HEK293T (cell line): ENCODE measurements at regions not wholly inside any gene's neighbourhood (a gene's known extent, or its start where the extent isn't known, plus 50 kb on each side); places are given as distances from the start of the nearest gene placed in this dataset.
"Not testable (repeated sequence)": the region's sequence is repeated elsewhere in the genome, so short reads cannot be mapped to it uniquely, and the experiment has no call there.

Experiments
- CTCF ChIA-PET: fragments of 350-600 bp; formaldehyde crosslinking; extraction: SDS; loops from one replicate; lab custom pipeline; 2021; ENCODE audit warnings: antibody characterized with exemption, inconsistent platforms; lab: Yijun Ruan, JAX
- POLR2A ChIA-PET: fragments of 350-600 bp; formaldehyde crosslinking; extraction: SDS; loops from one replicate; lab custom pipeline; 2020; ENCODE audit warnings: antibody characterized with exemption, inconsistent platforms; lab: Yijun Ruan, JAX
- DNase-seq: peaks from one replicate; pipeline ENCODE4 v3.0.0; 2012; ENCODE audit warnings: mixed read lengths; ENCODE audit errors: extremely low spot score
- ARNT ChIP-seq: fragments of 450-650 bp; IDR thresholded peaks from 2 replicates; pipeline ENCODE4 v1.6.1; 2017; ENCODE audit warnings: mild to moderate bottlenecking
- BHLHE40 ChIP-seq: fragments of 450-650 bp; IDR thresholded peaks from 2 replicates; pipeline ENCODE4 v1.6.1; 2016; ENCODE audit warnings: mild to moderate bottlenecking, moderate library complexity, borderline replicate concordance
- CTBP1 ChIP-seq: fragments of 450-650 bp; IDR thresholded peaks from 2 replicates; pipeline ENCODE4 v1.6.1; 2016; ENCODE audit warnings: borderline replicate concordance
- ELF4 ChIP-seq: fragments of 450-650 bp; IDR thresholded peaks from 2 replicates; pipeline ENCODE4 v1.6.1; 2017; ENCODE audit warnings: antibody characterized with exemption
- FOXA1 ChIP-seq: fragments of 450-650 bp; IDR thresholded peaks from 2 replicates; pipeline ENCODE4 v1.6.1; 2016; ENCODE audit warnings: mild to moderate bottlenecking
- FOXK2 ChIP-seq: fragments of 450-650 bp; IDR thresholded peaks from 2 replicates; pipeline ENCODE4 v1.6.1; 2016; ENCODE audit warnings: mild to moderate bottlenecking
- FOXM1 ChIP-seq: fragments of 450-650 bp; IDR thresholded peaks from 2 replicates; pipeline ENCODE4 v1.6.1; 2017; ENCODE audit warnings: mild to moderate bottlenecking, borderline replicate concordance
- HDGF ChIP-seq: fragments of 450-650 bp; IDR thresholded peaks from 2 replicates; pipeline ENCODE4 v1.6.1; 2017; ENCODE audit warnings: antibody characterized with exemption, borderline replicate concordance
- L3MBTL2 ChIP-seq: fragments of 450-650 bp; conservative IDR thresholded peaks from 2 replicates; pipeline ENCODE4 v1.6.1; 2016; ENCODE audit warnings: mild to moderate bottlenecking
- LEF1 ChIP-seq: fragments of 450-650 bp; IDR thresholded peaks from 2 replicates; pipeline ENCODE4 v1.6.1; 2017; ENCODE audit warnings: mild to moderate bottlenecking, borderline replicate concordance
- NFRKB ChIP-seq: fragments of 450-650 bp; IDR thresholded peaks from 2 replicates; pipeline ENCODE4 v1.6.1; 2016; ENCODE audit warnings: mild to moderate bottlenecking, moderate library complexity
- SP1 ChIP-seq: fragments of 450-650 bp; IDR thresholded peaks from 2 replicates; pipeline ENCODE4 v1.6.1; 2017
- SUZ12 ChIP-seq: fragments of 450-650 bp; IDR thresholded peaks from 2 replicates; pipeline ENCODE4 v1.6.1; 2016; ENCODE audit warnings: mild to moderate bottlenecking
- TARDBP ChIP-seq: fragments of 450-650 bp; IDR thresholded peaks from 2 replicates; pipeline ENCODE4 v1.6.1; 2016
- ZNF384 ChIP-seq: fragments of 450-650 bp; IDR thresholded peaks from 2 replicates; pipeline ENCODE4 v1.6.1; 2016
- TF ChIP-seq, protein P1 (sequence below): fragments of 450-650 bp; IDR thresholded peaks from 2 replicates; pipeline ENCODE4 v1.6.1; 2016

DNA sequence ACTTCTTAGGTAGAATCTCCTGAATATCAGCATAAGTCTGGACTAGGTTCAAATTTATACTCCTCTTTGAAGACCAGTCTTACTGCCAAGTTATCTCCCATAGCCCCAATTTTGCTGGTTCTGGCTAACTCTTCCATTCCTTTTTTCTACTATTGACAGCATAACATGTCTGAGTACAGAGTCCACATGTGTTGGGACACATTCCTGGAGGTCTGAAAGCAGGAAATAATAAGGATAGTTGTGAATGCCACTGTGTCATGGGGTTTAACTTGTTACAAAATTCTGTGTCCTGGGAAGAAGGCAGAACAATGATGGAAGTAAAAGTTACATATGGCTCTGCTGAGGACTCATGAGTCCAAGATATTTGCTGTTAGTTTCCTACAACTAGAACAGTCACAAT lies 57.4 kb upstream of the ZBTB20 start:
- no peak for DNase-seq
- TF ChIP-seq BHLHE40 (no peak), SP1 (no peak), CTBP1 (no peak), NFRKB (no peak), TARDBP (no peak), FOXK2 (no peak), LEF1 (no peak), FOXA1 (no peak), L3MBTL2 (no peak), HDGF (no peak), ELF4 (no peak), ZNF384 (no peak)
- ChIA-PET CTCF (no interaction called here), POLR2A (no interaction called here)

DNA sequence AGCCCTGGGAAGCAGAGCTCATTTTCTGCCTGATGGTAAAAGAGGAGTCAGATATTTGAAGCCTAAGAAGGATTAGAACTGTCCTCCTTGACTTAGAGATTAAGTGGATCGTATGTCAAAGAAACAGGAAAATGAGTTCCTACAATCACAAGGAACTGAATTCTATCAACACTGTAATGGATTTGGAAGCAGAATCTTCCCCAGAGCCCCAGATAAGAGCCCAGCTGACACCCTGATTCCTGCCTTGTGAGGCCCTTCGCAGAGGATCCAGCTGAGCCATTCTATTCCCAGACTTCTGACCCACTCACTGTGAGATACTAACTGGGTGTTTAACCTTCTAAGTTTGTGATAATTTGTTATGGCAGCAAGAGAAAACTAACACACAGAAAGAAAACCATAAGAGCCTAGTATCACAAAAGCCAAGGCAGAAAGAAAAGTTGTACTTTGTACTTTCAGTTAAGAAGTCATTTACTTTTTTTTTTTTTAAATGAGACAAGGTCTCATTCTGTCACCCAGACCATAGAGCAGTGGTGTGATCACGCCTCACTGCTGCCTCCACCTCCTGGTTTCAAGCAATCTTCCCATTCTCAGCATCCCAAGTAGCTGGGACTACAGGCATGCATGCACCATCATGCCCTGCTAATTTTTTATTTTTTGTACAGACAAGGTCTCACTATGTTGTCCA lies 61.1 kb upstream of the ZBTB20 start:
- no peak for TF ChIP-seq FOXA1
- TF ChIP-seq ARNT, result no peak
- no peak for TF ChIP-seq SP1
- TF ChIP-seq L3MBTL2, result no peak
- no peak for TF ChIP-seq ELF4
- no peak for TF ChIP-seq BHLHE40
- TF ChIP-seq HDGF, result no peak
- TF ChIP-seq FOXM1, result no peak
- ChIA-PET POLR2A (interaction anchor here (0.6 kb wide), 1 partner anchor 62 kb away, joined by 4 read pairs; no protein-coding TSS in a partner anchor), CTCF (interaction anchor here (0.6 to 1.1 kb wide), 2 partner anchors 10 to 67 kb away, joined by 3 read pairs; no protein-coding TSS in a partner anchor)
- DNase-seq, result no peak

DNA sequence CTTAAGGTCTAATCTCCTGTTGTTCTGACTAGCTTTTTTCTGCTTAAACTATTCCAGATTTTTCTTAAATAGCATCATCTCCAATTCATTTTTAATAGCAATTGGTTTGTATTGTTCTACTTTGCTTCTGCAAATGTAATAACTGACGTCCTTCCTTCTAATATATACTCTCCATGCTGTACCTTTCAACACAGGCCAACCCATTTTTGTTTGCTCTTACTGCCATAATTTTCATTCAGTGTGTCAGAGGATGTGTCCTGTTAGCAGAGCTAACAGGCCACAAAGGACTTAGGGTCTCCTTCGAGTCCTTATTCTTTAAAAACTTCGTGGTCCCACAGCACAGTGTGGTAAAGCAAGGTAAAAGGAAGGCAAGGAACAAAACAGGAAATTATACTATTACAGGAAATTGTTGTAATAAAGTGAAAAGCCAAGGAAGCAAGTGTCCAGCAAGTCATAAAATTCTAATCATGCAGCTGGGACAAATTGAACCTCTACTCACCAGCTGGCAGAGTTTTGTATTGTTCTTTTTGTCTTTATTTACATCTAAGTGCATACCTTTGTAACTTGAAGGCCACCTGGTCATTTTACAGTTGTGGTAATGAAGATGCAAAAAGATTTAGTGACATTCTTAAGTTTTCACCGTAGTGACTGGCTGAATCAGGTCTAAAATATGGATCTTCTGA lies 64.9 kb upstream of the ZBTB20 start:
- CTCF ChIA-PET, result interaction anchor here (0.6 kb wide), 1 partner anchor 550 kb away, joined by 4 read pairs; no protein-coding TSS in a partner anchor
- DNase-seq, result no peak
- POLR2A ChIA-PET, result no interaction called here
- TF ChIP-seq NFRKB (no peak), FOXA1 (no peak), LEF1 (no peak), ZNF384 (no peak), SP1 (no peak), SUZ12 (no peak), L3MBTL2 (no peak), BHLHE40 (no peak), CTBP1 (no peak), HDGF (no peak), FOXK2 (no peak), FOXM1 (no peak), ELF4 (no peak), TARDBP (no peak), ARNT (no peak)
- TF ChIP-seq, protein P1, sequence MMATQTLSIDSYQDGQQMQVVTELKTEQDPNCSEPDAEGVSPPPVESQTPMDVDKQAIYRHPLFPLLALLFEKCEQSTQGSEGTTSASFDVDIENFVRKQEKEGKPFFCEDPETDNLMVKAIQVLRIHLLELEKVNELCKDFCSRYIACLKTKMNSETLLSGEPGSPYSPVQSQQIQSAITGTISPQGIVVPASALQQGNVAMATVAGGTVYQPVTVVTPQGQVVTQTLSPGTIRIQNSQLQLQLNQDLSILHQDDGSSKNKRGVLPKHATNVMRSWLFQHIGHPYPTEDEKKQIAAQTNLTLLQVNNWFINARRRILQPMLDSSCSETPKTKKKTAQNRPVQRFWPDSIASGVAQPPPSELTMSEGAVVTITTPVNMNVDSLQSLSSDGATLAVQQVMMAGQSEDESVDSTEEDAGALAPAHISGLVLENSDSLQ, result no peak

DNA sequence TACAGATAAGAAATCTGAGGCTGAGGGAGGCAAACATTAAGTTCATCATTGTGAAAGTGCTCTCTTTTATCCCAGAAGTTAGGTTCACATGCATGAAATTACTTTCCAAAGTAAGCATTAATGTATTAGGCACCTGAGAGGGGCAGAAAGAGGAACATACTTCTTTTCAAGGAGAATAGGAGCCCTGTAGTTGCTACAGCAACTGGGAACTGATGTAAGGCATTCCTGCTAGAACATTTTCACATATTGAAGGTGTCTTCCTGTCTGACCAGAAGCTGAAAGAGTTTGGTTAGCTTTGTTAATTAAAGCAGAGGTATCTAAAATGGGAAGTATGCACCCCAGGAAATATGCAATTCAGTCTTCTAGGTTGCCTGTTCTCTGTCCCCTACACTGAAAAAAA lies 65.5 kb upstream of the ZBTB20 start:
- CTCF ChIA-PET, result interaction anchor here (0.6 kb wide), 1 partner anchor 549 kb away, joined by 4 read pairs; no protein-coding TSS in a partner anchor
- POLR2A ChIA-PET, result no interaction called here
- no peak for DNase-seq
- TF ChIP-seq SUZ12 (no peak), TARDBP (no peak), BHLHE40 (no peak), LEF1 (no peak), HDGF (no peak), ARNT (no peak), SP1 (no peak), CTBP1 (no peak), FOXK2 (no peak), ZNF384 (no peak), FOXA1 (no peak)
- TF ChIP-seq, protein P1, result no peak

DNA sequence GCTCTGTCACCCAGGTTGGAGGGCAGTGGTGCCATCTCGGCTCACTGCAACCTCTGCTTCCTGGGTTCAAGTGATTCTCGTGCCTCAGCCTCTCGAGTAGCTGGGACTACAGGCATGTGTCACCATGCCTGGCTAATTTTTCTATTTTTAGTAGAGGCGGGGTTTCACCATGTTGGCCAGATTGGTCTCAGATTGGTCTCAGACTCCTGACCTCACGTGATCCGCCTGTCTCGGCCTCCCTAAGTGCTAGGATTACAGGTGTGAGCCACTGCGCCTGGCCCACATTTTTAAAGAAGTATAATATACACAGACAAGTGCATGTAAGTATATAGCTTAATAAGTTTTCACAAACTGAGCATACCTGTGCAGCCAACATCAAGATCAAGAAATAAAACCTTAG lies 66.0 kb upstream of the ZBTB20 start:
- POLR2A ChIA-PET, DNase-seq, CTCF ChIA-PET: not testable (repeated sequence)

DNA sequence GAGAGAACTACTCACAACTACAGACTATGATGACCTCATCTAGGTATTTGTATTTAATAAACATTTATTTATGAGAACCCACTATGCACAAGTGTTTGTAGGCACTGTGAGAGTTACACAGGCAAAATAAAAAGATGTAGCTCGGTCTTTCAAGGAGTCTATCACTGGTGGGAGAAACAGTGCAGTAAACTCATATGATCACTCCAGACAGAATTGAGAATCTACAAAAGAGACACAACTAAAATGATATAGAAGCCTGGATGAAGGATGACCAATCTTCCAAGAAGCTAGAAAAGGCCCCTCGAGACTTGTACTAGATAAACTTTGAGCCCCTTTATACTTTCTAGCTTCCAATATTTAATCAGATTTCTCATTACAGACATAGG lies 70.2 kb upstream of the ZBTB20 start:
- no peak for DNase-seq
- CTCF ChIA-PET, result interaction anchor here (0.7 to 1.6 kb wide), 4 partner anchors 379 to 596 kb away, joined by 3 to 5 read pairs (median 4); no protein-coding TSS in a partner anchor
- POLR2A ChIA-PET, result no interaction called here
- TF ChIP-seq TARDBP (no peak), LEF1 (no peak), ELF4 (no peak), ZNF384 (no peak), FOXM1 (no peak), SUZ12 (no peak), L3MBTL2 (no peak), BHLHE40 (no peak), NFRKB (no peak), CTBP1 (no peak), FOXA1 (no peak), SP1 (no peak), FOXK2 (no peak), HDGF (no peak)
- TF ChIP-seq, protein P1, result no peak
